Cardiac fibroblast (primary cell): ENCODE measurements at regions not wholly inside any gene's neighbourhood (a gene's known extent, or its start where the extent isn't known, plus 50 kb on each side); places are given as distances from the start of the nearest gene placed in this dataset.
"Not testable (repeated sequence)": the region's sequence is repeated elsewhere in the genome, so short reads cannot be mapped to it uniquely, and the experiment has no call there.

Experiments used
- DNase-seq, 2 donors: peaks; one replicate each; pipeline versions ENCODE4 v3.0.0 to v3.0.0-alpha.2; 2010; ENCODE audit warnings: low read depth in 2 of 2
- H3K4me3 ChIP-seq, 2 donors: replicated peaks in 1 of 2; 1 replicate in 1 of 2; 2 replicates in 1 of 2; pipeline ENCODE4 v1.5.1; 2011; ENCODE audit warnings: low read depth in 2 of 2, low read length in 2 of 2, mild to moderate bottlenecking in 2 of 2, moderate library complexity in 1 of 2
- TF ChIP-seq, protein P1 (sequence below): IDR thresholded peaks from one replicate; pipeline ENCODE4 v1.5.1; 2011; ENCODE audit warnings: low read depth, mild to moderate bottlenecking, low read length, inconsistent platforms

DNA sequence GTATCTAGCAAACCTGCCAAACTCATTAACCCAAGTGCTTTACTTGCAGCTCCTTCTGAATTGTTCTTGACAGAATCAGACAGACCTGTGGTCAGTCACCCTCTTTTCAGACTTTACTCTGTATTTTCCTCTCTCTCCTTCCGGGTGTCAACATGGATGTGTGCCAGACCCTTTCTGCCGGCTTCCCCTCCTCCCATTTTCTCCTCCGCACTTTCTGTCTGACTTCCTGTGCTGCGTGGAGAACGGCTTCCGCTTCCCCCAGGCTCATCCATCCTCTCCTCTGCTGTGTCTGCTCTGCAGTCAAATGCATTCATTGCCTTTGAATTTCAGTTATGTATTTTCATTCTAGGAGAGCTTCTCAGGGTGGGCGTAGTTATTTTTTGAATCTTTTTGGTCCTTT lies 53.3 kb upstream of the LRPAP1 start:
- peak; percentile 13 to 16 for DNase-seq
- H3K4me3 ChIP-seq: not testable (repeated sequence)

DNA sequence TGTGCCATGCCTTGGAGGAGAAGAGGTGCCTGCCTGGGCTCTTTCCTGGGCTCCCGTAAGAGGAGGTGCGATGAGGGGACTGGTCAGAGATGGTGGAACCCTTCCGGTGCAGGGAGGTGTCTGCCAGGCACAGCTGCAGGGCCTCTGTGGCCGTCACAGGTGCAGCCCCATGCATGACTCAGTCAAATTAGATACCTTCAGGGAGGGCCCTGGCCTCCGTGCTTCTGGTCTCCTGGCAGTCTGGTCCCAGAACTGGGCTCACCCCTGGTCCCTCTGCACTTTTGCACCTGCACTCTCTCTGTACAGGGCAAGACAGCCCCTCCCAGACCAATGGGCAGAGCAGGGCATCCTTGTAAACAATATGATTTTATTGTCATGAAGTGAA lies 49.9 kb upstream of the LRPAP1 start:
- DNase-seq: no peak
- H3K4me3 ChIP-seq: no peak overlapping the region
- TF ChIP-seq, protein P1, sequence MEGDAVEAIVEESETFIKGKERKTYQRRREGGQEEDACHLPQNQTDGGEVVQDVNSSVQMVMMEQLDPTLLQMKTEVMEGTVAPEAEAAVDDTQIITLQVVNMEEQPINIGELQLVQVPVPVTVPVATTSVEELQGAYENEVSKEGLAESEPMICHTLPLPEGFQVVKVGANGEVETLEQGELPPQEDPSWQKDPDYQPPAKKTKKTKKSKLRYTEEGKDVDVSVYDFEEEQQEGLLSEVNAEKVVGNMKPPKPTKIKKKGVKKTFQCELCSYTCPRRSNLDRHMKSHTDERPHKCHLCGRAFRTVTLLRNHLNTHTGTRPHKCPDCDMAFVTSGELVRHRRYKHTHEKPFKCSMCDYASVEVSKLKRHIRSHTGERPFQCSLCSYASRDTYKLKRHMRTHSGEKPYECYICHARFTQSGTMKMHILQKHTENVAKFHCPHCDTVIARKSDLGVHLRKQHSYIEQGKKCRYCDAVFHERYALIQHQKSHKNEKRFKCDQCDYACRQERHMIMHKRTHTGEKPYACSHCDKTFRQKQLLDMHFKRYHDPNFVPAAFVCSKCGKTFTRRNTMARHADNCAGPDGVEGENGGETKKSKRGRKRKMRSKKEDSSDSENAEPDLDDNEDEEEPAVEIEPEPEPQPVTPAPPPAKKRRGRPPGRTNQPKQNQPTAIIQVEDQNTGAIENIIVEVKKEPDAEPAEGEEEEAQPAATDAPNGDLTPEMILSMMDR: no peak
